GM12891 (cell line): ENCODE measurements at regions not wholly inside any gene's neighbourhood (a gene's known extent, or its start where the extent isn't known, plus 50 kb on each side); places are given as distances from the start of the nearest gene placed in this dataset.

Experiments used
- DNase-seq: peaks from one replicate; pipeline ENCODE4 v3.0.0; 2011; ENCODE audit warnings: low spot score; ENCODE audit not compliant: insufficient read length
- FAIRE-seq: peaks from 2 replicates; lab custom pipeline; 2011; peaks lifted over from hg19 to GRCh38; lab: Jason Lieb, UNC
- PAX5 ChIP-seq: IDR thresholded peaks from 2 replicates; pipeline ENCODE4 v1.6.1; 2011; ENCODE audit warnings: low read length, moderate library complexity, mild to moderate bottlenecking; ENCODE audit not compliant: insufficient read depth, severe bottlenecking
- POLR2A ChIP-seq: IDR thresholded peaks from 2 replicates; pipeline ENCODE4 v1.6.1; 2011; ENCODE audit warnings: low read depth, low read length, control low read depth
- POLR2AphosphoS5 ChIP-seq: IDR thresholded peaks from 2 replicates; pipeline ENCODE4 v1.6.1; 2011; ENCODE audit warnings: low read depth, low read length, control low read depth
- POU2F2 ChIP-seq: IDR thresholded peaks from 2 replicates; pipeline ENCODE4 v1.6.1; 2011; ENCODE audit warnings: low read depth, mild to moderate bottlenecking, control low read depth, low read length, moderate library complexity
- SPI1 ChIP-seq: IDR thresholded peaks from 2 replicates; pipeline ENCODE4 v1.6.1; 2011; ENCODE audit warnings: low read depth, low read length, control low read depth
- TAF1 ChIP-seq: IDR thresholded peaks from 2 replicates; pipeline ENCODE4 v1.6.1; 2011; ENCODE audit warnings: low read depth, low read length, control low read depth

DNA sequence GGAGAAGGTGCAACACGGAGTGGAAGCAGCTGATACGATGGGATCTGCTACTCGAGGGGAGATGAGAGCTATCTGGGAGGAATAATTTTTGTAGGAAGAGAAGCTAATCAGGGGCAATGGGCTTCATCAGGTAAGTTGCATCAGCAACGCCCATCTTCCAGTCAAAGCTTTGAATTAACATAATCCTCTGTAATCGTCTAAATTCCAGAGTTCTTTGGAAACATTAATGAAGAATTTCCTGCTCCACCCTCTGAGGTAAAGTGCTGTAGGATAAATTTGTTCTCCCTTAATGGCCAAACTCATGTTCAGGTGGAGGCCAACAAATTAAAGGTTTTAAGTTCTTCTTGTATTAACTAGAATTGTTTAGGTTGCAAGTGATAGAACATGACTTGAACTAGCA, 94.0 kb upstream of the KAZN start:
- DNase-seq (no peak), FAIRE-seq (no peak)
- TF ChIP-seq TAF1 (no peak), PAX5 (no peak), SPI1 (no peak), POLR2AphosphoS5 (no peak), POU2F2 (no peak), POLR2A (no peak)

DNA sequence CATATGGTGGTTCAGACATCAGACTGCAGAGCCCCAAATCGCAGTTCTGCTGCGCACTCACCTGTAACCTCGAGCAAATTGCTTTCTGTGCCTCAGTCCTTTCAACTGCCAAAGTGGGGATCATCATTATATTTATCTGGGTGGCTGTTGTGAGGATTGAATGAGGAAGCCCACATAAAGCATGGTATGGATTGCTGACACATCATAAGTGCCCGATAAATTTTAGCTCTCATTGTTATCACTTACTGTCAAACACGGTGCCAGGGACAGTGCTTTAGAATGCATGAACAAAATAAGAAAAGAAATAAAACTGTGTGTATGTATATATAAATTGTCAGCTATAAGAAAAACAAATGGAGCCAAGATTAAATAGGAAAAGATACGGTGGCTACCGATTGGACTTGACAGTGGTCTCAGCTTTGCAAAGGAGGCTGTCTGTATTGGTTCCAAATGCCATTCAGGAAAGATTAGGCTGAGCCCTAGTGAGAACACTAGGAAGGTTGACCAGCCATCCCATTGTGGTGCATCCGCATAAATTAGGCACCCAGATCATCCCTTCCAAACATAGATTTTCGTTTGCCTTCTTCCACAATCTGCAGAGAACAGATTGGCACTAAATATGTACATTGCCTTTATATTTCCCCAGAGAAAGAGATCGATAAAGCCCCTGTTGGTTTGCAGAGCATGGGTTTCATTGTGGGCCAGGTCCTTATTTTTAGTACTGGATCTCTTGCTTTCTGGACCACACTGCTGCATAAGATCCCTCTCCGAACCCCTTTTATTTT, 91.8 kb upstream of the KAZN start:
- no peak for FAIRE-seq

DNA sequence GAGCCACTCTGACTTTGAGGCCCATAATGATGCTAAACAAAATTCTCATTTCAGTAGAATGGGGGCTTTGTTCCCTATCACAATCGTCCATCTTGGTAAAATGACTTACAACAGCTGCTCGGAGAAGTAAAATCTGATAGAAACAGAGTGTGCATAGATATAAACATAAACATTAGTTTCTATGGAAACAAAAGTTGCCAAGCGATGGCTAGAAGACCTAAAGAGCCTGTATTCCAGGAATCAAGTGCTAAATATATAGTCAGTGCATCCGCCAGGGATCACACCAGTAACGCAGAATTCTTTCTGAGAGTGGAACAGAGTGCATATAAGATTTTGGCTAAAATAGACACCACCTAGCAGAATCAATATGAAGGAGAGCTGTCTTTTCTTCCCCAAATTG, 91.2 kb upstream of the KAZN start:
- FAIRE-seq (no peak), DNase-seq (no peak)
- no peak for TF ChIP-seq POLR2AphosphoS5
- no peak for TF ChIP-seq POLR2A
- no peak for TF ChIP-seq PAX5
- no peak for TF ChIP-seq POU2F2
- no peak for TF ChIP-seq TAF1
- no peak for TF ChIP-seq SPI1

More for the DNA sequence above, 91.8 kb upstream of the KAZN start:
- TF ChIP-seq POLR2A (no peak), POLR2AphosphoS5 (no peak), TAF1 (no peak), POU2F2 (no peak), SPI1 (no peak), PAX5 (no peak)
- no peak for DNase-seq

DNA sequence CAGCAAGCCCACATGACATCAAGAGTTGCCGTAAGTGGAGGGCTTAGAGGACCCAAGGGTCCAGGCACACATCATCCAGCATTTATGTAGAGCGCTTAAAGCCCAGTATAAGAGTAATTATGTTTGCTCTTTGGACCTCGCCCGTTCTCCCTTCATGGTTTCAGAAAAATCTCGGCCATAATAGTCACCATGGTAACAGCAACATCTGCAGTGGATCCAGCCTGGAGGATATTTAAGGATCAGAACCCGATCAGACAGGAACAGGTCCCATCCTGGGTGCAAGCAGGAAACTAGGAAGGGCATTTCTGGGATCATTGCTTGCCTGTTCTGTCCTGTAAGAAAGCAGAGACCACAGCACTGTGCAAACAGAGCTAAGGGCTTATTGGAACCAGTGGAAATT, 89.9 kb upstream of the KAZN start:
- TF ChIP-seq POU2F2 = no peak
- TF ChIP-seq PAX5 = no peak
- TF ChIP-seq POLR2A = no peak
- no peak for TF ChIP-seq SPI1
- TF ChIP-seq POLR2AphosphoS5 = no peak
- no peak for TF ChIP-seq TAF1
- no peak for FAIRE-seq
- no peak for DNase-seq

DNA sequence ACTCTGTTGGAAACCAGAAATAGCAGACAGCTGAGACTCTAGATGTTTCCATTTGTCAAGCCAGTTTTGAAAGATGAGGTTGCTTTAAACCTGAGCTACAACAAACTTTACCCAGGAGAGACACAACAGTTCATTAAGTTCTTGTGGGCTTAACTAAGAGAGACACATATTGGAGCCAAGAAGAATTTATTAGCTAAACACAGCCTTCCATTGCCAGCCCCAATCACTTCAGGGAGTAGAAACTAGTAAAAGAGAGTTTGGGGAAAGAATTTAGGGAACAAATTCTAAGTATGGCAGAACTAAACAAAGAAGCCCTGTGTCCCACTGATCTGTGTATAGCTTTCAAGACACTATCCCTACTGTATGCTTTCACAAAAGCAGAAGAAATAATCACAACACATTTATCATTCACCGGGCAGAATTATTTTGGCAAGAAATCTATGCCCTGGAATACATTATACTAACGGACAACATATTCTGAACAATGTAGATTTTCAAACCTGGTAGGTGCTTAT, 87.3 kb upstream of the KAZN start:
- DNase-seq = no peak
- FAIRE-seq = no peak
- no peak for TF ChIP-seq POLR2AphosphoS5
- no peak for TF ChIP-seq SPI1
- TF ChIP-seq PAX5 = no peak
- TF ChIP-seq POLR2A = no peak
- no peak for TF ChIP-seq POU2F2
- no peak for TF ChIP-seq TAF1

DNA sequence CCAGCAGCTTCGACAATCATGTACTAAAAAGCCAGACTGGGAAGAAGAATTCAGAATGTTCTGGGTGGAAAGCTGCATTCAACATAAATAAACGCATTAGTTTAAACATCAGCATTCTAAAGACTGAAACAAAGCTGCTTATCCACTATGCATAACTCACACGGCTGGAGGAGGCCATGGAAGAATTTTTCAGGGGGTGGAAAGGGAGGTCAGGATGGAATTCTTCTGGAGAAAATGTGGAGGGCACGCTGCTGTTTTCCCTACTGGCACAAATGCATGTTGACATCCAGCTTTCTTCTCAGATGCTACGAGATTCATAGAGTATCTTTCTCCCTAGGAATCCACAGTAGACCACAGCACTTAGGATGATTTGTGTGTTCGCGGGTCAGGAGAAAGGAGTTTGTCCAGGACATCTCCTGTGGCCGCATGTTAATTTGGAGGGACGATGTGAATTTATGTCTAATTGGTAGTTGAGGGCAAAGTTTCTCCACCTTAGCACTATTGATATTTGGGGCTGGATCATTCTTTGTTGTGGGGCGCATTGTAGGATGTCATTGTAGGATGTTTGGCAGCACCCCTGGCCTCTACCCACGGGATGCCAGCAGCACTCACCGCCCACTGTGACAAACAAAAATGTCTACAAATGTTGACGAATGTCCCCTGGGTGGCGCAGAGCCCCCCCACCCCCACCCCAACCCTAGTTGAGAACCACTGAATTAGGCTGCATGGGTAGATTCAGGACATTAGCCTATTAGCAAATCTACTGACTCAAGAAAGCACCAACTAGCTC, 86.5 kb upstream of the KAZN start:
- TF ChIP-seq TAF1 = no peak
- no peak for TF ChIP-seq POLR2AphosphoS5
- TF ChIP-seq POLR2A = no peak
- no peak for TF ChIP-seq SPI1
- FAIRE-seq = no peak
- DNase-seq = no peak

DNA sequence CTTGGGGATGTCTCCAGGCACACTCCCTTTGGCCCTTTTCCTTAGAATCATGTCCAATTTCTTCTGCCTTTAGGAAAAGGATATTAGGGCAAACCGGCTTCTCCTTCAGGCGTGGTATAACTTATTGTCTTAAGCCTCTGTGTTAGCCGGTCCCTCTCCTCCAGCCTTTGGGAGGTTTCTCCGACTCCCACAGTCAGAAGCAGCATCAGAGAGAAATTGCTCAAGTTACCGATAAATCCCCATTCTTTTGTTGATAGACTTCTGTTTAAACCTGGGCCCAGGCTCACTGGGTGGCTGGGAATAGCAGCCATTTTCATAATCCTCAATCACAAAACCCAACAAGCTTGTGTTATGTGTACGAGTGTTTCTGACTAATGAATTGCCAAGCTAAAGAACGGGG, 85.4 kb upstream of the KAZN start:
- TF ChIP-seq SPI1 (no peak), POU2F2 (no peak), TAF1 (no peak)
- FAIRE-seq (no peak), DNase-seq (no peak)

DNA sequence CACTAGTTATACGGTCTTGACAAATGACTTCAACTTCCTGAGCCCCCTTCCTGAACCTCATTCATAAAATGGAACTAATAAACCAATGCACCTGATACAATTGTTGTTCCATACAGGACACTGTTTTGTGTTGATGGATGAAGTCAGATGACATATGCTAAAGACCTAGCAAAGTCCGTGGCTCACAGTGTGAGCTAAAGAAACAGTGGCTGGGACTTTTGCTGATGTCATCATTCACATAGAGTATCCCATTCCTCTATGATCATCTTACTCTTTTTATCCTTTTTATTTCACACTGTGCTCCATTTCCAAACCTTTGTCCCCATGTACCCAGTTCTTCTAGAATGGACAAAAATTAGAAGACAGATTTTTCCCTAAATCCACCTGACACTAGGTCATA, 83.7 kb upstream of the KAZN start:
- TF ChIP-seq POLR2A = no peak
- TF ChIP-seq PAX5 = no peak
- TF ChIP-seq TAF1 = no peak
- TF ChIP-seq POLR2AphosphoS5 = no peak
- TF ChIP-seq POU2F2 = no peak
- no peak for TF ChIP-seq SPI1
- no peak for FAIRE-seq
- no peak for DNase-seq

DNA sequence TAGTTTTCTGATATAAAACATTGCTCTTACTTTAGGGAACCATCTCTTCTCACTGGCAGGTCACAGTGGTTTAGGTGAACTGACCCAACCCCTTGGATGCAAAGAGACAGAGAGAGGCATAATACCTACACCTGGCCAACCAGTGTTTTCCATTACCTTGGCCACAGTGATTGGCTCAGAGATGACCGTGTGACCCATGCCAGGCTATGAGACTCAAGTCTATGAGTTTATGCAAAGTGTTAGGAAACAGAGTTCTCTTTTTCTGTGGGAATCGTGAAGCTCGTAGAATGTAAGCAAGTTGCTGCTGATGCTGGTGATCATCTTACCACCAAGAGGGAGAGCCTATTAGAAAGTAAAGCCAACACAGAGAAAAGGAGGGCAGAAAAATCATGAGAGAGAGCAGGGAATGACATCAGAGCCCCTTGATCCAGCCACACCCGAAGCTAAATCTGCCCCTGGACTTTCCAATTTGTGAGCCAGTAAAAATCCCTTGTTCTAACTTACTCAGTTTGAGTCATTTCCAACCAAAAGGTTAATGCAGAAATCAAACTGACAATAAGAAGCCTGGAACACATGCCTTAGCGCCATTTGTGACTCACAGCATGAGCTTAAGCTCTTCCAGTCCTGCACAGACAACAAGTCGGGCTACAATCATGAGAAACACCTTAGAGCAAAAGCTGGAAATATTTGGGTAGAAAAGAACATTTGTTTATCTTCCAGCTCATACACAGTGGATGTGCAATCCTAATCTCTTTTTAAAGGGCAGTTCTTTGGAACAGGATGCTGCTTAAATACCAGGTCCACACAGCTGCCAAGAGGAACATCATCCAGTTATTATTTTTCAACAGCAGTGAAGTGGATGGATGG, 81.3 kb upstream of the KAZN start:
- no peak for DNase-seq
- 0 out of 2 replicates have a peak, but pooled peaks have one; percentile 35 for TF ChIP-seq POLR2AphosphoS5
- TF ChIP-seq TAF1 = no peak
- no peak for TF ChIP-seq PAX5
- no peak for TF ChIP-seq POU2F2
- FAIRE-seq = peak; percentile 9
